ENCODE measurements at regions not wholly inside any gene's neighbourhood (a gene's known extent, or its start where the extent isn't known, plus 50 kb on each side); places are given as distances from the start of the nearest gene placed in this dataset.

DNA sequence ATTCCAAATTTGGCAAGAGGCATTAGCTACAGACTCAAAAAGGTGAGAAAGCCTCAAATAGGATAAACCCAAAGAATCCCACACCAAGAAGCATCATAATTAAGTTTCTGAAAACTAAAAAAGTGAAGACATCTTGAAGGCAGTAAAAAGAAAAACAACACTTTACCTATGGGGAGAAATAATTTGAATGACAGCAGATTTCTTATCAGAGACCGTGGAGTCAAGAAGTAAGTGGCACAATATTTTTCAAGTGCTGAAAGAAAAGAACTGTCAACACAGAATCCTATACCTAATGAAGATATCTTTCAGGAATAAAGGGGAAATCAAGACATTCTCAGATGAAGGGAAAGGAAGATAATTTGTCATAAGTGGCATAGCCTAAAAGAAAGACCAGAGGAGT is 193.3 kb upstream of the CHD6 start (continued):
- TF ChIP-seq, protein P1, sequence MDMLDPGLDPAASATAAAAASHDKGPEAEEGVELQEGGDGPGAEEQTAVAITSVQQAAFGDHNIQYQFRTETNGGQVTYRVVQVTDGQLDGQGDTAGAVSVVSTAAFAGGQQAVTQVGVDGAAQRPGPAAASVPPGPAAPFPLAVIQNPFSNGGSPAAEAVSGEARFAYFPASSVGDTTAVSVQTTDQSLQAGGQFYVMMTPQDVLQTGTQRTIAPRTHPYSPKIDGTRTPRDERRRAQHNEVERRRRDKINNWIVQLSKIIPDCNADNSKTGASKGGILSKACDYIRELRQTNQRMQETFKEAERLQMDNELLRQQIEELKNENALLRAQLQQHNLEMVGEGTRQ (IDR thresholded peaks at IDR 0.05; ENCODE audit: low read length), result no peak
- no peak for TF ChIP-seq SIX5 (IDR thresholded peaks at IDR 0.05; ENCODE audit: low read depth, low read length)
- no peak for TF ChIP-seq TAF7 (optimal IDR thresholded peaks at IDR 0.05; ENCODE audit: borderline replicate concordance, low read depth, low read length)
- TF ChIP-seq TCF12 (IDR thresholded peaks at IDR 0.05; ENCODE audit: low read depth, low read length), result no peak
- TF ChIP-seq SAP30 (IDR thresholded peaks at IDR 0.05; ENCODE audit: insufficient read depth, insufficient replicate concordance, low read length), result no peak
- no peak for TF ChIP-seq RFX5 (IDR thresholded peaks at IDR 0.05; ENCODE audit: borderline replicate concordance, low read depth, low read length)
- no peak for TF ChIP-seq CHD1 (IDR thresholded peaks at IDR 0.05; ENCODE audit: low read depth, low read length)
- TF ChIP-seq BACH1 (IDR thresholded peaks at IDR 0.05; ENCODE audit: low read length), result no peak
- TF ChIP-seq RXRA (IDR thresholded peaks at IDR 0.05; ENCODE audit: insufficient read depth, low read depth, low read length), result no peak

All from H1 (cell line).